ENCODE measurements at regions not wholly inside any gene's neighbourhood (a gene's known extent, or its start where the extent isn't known, plus 50 kb on each side); places are given as distances from the start of the nearest gene placed in this dataset.

DNA sequence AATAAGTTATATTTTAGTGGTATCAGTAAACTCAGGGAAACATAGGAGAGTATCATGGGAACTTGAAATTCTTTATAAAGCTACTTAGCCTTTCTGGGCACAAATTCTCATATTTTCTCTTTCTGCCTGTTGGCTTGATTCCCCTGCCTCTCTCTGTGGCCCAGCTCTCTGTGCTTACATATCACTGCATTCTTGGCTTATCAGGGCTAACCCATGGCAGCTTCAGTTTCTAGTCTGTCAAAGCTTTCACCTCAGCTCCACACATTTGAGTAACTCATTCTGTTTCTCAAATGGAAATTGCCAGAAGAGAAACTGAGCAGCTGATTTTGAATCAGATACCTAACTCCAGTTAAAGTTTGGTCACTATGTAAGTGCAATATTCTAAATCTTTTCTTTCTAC, 713.1 kb downstream of the DNAJB9 start:
- Histone ChIP-seq H3K9me3 (replicated peaks; ENCODE audit: control insufficient read depth, insufficient read depth, low read length) (no peaks in the 10 kb centered on the region), H3K4me2 (ENCODE audit: control insufficient read depth, insufficient read depth) (no peak overlapping the region), H2AFZ (ENCODE audit: control insufficient read depth, low read depth, low read length) (no peak overlapping the region), H3K9ac (ENCODE audit: control insufficient read depth, insufficient read depth, low read length) (no peak overlapping the region), H3K4me1 (ENCODE audit: control insufficient read depth, insufficient read depth, low read length) (no peaks in the 10 kb centered on the region), H3K4me3 (no peak overlapping the region), H3K27me3 (replicated peaks in 1 of 2; ENCODE audit: control insufficient read depth in 2 of 2, insufficient read depth in 2 of 2, low read length in 1 of 2) (no peaks in the 10 kb centered on the region), H3K79me2 (ENCODE audit: control insufficient read depth, insufficient read depth, low read length) (no peaks in the 10 kb centered on the region), H3K27ac (ENCODE audit: control insufficient read depth, insufficient read depth) (no peak overlapping the region), H4K20me1 (ENCODE audit: control insufficient read depth, insufficient read depth) (no peaks in the 10 kb centered on the region), H3K36me3 (ENCODE audit: control insufficient read depth in 2 of 2, insufficient read depth in 2 of 2, low read length in 1 of 2) (no peaks in the 10 kb centered on the region)
- ChIA-PET RAD21 (ENCODE audit: unreplicated experiment) (no interaction called here), POLR2A (no interaction called here), CTCF (no interaction called here), SMC1A (ENCODE audit: uncharacterized antibody, unreplicated experiment) (no interaction called here)
- intact Hi-C loops (cut with micrococcal nuclease; ENCODE audit: unreplicated experiment) (no loop called here), in situ Hi-C loops (cut with MboI) (no loop called here)
- no peak for TF ChIP-seq SMAD1 (IDR thresholded peaks at IDR 0.05; ENCODE audit: low read depth, partially characterized antibody)
- TF ChIP-seq, protein P1, sequence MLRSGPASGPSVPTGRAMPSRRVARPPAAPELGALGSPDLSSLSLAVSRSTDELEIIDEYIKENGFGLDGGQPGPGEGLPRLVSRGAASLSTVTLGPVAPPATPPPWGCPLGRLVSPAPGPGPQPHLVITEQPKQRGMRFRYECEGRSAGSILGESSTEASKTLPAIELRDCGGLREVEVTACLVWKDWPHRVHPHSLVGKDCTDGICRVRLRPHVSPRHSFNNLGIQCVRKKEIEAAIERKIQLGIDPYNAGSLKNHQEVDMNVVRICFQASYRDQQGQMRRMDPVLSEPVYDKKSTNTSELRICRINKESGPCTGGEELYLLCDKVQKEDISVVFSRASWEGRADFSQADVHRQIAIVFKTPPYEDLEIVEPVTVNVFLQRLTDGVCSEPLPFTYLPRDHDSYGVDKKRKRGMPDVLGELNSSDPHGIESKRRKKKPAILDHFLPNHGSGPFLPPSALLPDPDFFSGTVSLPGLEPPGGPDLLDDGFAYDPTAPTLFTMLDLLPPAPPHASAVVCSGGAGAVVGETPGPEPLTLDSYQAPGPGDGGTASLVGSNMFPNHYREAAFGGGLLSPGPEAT (IDR thresholded peaks at IDR 0.05; ENCODE audit: low read depth) = no peak
- TF ChIP-seq SREBF2 (IDR thresholded peaks at IDR 0.05; ENCODE audit: low read length) = no peak
- TF ChIP-seq CHD2 (IDR thresholded peaks at IDR 0.05; ENCODE audit: borderline replicate concordance, low read depth, low read length) = no peak
- TF ChIP-seq ESRRA (IDR thresholded peaks at IDR 0.05; ENCODE audit: low read length) = no peak
- no peak for TF ChIP-seq PRDM15 (CRISPR knock-in tag; IDR thresholded peaks at IDR 0.05)
- no peak for TF ChIP-seq KDM1A (IDR thresholded peaks at IDR 0.05; ENCODE audit: borderline replicate concordance)
- TF ChIP-seq ZNF217 (IDR thresholded peaks at IDR 0.05) = no peak
- no peak for TF ChIP-seq KLF5 (IDR thresholded peaks at IDR 0.05; ENCODE audit: partially characterized antibody)
- no peak for DNase-seq (ENCODE audit: low read depth, low spot score)
- no peak for ATAC-seq
- no TSS peak for BruUV-seq (replicated peaks)
- FAIRE-seq = no peak
